ENCODE measurements at regions not wholly inside any gene's neighbourhood (a gene's known extent, or its start where the extent isn't known, plus 50 kb on each side); places are given as distances from the start of the nearest gene placed in this dataset.

DNA sequence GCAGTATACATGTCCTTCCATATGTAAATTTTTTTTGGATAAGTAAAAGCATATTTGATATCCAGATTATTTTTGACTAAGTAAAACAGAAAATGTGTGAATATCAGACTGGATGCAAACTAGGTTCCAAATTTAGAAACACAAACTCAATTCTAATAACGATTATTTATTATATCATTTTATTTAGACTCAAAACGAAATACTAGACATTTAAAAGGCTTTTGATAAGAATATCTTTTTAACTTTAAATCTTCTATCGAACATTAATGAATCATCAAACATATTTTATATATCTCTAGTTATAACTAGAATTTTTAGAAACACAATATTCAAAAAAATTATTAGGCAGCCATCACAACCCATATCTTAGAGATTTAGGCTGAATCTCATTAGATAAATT lies 195.2 kb upstream of the KCND2 start:
- TF ChIP-seq, protein P1, sequence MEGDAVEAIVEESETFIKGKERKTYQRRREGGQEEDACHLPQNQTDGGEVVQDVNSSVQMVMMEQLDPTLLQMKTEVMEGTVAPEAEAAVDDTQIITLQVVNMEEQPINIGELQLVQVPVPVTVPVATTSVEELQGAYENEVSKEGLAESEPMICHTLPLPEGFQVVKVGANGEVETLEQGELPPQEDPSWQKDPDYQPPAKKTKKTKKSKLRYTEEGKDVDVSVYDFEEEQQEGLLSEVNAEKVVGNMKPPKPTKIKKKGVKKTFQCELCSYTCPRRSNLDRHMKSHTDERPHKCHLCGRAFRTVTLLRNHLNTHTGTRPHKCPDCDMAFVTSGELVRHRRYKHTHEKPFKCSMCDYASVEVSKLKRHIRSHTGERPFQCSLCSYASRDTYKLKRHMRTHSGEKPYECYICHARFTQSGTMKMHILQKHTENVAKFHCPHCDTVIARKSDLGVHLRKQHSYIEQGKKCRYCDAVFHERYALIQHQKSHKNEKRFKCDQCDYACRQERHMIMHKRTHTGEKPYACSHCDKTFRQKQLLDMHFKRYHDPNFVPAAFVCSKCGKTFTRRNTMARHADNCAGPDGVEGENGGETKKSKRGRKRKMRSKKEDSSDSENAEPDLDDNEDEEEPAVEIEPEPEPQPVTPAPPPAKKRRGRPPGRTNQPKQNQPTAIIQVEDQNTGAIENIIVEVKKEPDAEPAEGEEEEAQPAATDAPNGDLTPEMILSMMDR (IDR thresholded peaks at IDR 0.05) = no peak
- TF ChIP-seq ZFX (IDR thresholded peaks at IDR 0.05; ENCODE audit: borderline replicate concordance) = no peak

Data from 22Rv1 (cell line).